ENCODE measurements at regions not wholly inside any gene's neighbourhood (a gene's known extent, or its start where the extent isn't known, plus 50 kb on each side); places are given as distances from the start of the nearest gene placed in this dataset.

DNA sequence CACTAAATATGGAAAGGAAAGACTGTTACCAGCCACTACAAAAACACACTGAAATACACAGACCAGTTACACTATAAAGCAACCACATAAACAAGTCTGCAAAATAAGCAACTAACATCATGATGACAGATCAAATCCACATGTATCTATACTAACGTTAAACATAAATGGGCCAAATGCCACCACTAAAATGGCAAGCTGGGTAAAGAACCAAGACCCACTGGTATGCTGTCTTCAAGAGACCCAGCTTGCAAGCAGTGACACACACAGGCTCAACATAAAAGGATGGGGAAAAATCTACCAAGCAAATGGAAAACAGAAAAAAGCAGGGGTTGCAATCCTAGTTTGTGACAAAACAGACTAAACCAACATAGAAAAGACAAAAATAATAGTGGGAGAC, 260.9 kb upstream of the SSTR1 start:
- TF ChIP-seq, protein P1, sequence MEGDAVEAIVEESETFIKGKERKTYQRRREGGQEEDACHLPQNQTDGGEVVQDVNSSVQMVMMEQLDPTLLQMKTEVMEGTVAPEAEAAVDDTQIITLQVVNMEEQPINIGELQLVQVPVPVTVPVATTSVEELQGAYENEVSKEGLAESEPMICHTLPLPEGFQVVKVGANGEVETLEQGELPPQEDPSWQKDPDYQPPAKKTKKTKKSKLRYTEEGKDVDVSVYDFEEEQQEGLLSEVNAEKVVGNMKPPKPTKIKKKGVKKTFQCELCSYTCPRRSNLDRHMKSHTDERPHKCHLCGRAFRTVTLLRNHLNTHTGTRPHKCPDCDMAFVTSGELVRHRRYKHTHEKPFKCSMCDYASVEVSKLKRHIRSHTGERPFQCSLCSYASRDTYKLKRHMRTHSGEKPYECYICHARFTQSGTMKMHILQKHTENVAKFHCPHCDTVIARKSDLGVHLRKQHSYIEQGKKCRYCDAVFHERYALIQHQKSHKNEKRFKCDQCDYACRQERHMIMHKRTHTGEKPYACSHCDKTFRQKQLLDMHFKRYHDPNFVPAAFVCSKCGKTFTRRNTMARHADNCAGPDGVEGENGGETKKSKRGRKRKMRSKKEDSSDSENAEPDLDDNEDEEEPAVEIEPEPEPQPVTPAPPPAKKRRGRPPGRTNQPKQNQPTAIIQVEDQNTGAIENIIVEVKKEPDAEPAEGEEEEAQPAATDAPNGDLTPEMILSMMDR (IDR thresholded peaks at IDR 0.05), result no peak
- no peak for TF ChIP-seq POLR2A (IDR thresholded peaks at IDR 0.05)
